ENCODE measurements at regions not wholly inside any gene's neighbourhood (a gene's known extent, or its start where the extent isn't known, plus 50 kb on each side); places are given as distances from the start of the nearest gene placed in this dataset.
"Not testable (repeated sequence)": the region's sequence is repeated elsewhere in the genome, so short reads cannot be mapped to it uniquely, and the experiment has no call there.

- not testable (repeated sequence) for H3K9me3 ChIP-seq (replicated peaks in 1 of 2; ENCODE audit: control insufficient read depth in 2 of 2, insufficient read depth in 1 of 2, low read depth in 1 of 2, low read length in 2 of 2); H2BK12ac ChIP-seq (ENCODE audit: low read length); H2BK120ac ChIP-seq (ENCODE audit: low read depth, low read length); H2BK15ac ChIP-seq (ENCODE audit: low read length); H3K4ac ChIP-seq (ENCODE audit: low read length); H3K79me1 ChIP-seq (ENCODE audit: low read depth, low read length); H2AFZ ChIP-seq (ENCODE audit: low read length); H4K91ac ChIP-seq (ENCODE audit: low read depth, low read length, poor library complexity); H3K4me2 ChIP-seq (ENCODE audit: insufficient read depth, low read length, poor library complexity, severe bottlenecking); H3K36me3 ChIP-seq (replicated peaks in 1 of 2; ENCODE audit: control insufficient read depth in 2 of 2, insufficient read depth in 2 of 2, low read length in 2 of 2); H3K27ac ChIP-seq (replicated peaks; ENCODE audit: low read length); H4K8ac ChIP-seq (ENCODE audit: low read depth, low read length); H2AK5ac ChIP-seq (ENCODE audit: low read depth, low read length); H3K4me3 ChIP-seq (ENCODE audit: low read length in 2 of 2); H3K9ac ChIP-seq (ENCODE audit: low read depth, low read length, poor library complexity); H3K4me1 ChIP-seq (ENCODE audit: control insufficient read depth in 2 of 2, insufficient read depth in 1 of 2, low read depth in 1 of 2, low read length in 2 of 2); H3K18ac ChIP-seq (ENCODE audit: low read length); H3K23ac ChIP-seq (ENCODE audit: low read depth, low read length, poor library complexity); H2BK5ac ChIP-seq (ENCODE audit: low read length); H3K27me3 ChIP-seq (ENCODE audit: control insufficient read depth in 3 of 3, insufficient read depth in 3 of 3, low read depth in 1 of 3, low read length in 3 of 3); DNase-seq (ENCODE audit: low spot score); H3K14ac ChIP-seq (ENCODE audit: low read length)
- no CpG with 5 or more reads among the region's 6 CpGs for WGBS, 2 donors (ENCODE audit: extremely low coverage in 2 of 2, insufficient read length in 2 of 2, insufficient replicate concordance in 1 of 2)
Measured at GRCh38 chr18:4753151-4753550, 298.0 kb upstream of the DLGAP1 start.

GRCh38 chr18:4751523-4751922 is 296.4 kb upstream of the DLGAP1 start:
- Histone ChIP-seq H2BK5ac (ENCODE audit: low read length) (no peak overlapping the region), H4K91ac (ENCODE audit: low read depth, low read length, poor library complexity) (no peak overlapping the region), H3K18ac (ENCODE audit: low read length) (no peak overlapping the region), H2BK120ac (ENCODE audit: low read depth, low read length) (no peak overlapping the region), H3K4ac (ENCODE audit: low read length) (no peak overlapping the region), H3K9me3 (replicated peaks in 1 of 2; ENCODE audit: control insufficient read depth in 2 of 2, insufficient read depth in 1 of 2, low read depth in 1 of 2, low read length in 2 of 2) (no peaks in the 10 kb centered on the region), H2AFZ (ENCODE audit: low read length) (no peak overlapping the region), H2AK5ac (ENCODE audit: low read depth, low read length) (no peak overlapping the region), H3K27me3 (ENCODE audit: control insufficient read depth in 3 of 3, insufficient read depth in 3 of 3, low read depth in 1 of 3, low read length in 3 of 3) (no peaks in the 10 kb centered on the region), H2BK15ac (ENCODE audit: low read length) (no peak overlapping the region), H3K27ac (replicated peaks; ENCODE audit: low read length) (no peak overlapping the region), H3K4me3 (ENCODE audit: low read length in 2 of 2) (no peak overlapping the region), H4K8ac (ENCODE audit: low read depth, low read length) (no peak overlapping the region), H3K14ac (ENCODE audit: low read length) (no peak overlapping the region), H3K9ac (ENCODE audit: low read depth, low read length, poor library complexity) (no peak overlapping the region), H2BK12ac (ENCODE audit: low read length) (no peak overlapping the region), H3K23ac (ENCODE audit: low read depth, low read length, poor library complexity) (no peak overlapping the region), H3K36me3 (replicated peaks in 1 of 2; ENCODE audit: control insufficient read depth in 2 of 2, insufficient read depth in 2 of 2, low read length in 2 of 2) (no peaks in the 10 kb centered on the region), H3K4me2 (ENCODE audit: insufficient read depth, low read length, poor library complexity, severe bottlenecking) (no peak overlapping the region), H3K79me1 (ENCODE audit: low read depth, low read length) (no peaks in the 10 kb centered on the region), H3K4me1 (ENCODE audit: control insufficient read depth in 2 of 2, insufficient read depth in 1 of 2, low read depth in 1 of 2, low read length in 2 of 2) (no peaks in the 10 kb centered on the region)
- no CpG with 5 or more reads among the region's 3 CpGs for WGBS, 2 donors (ENCODE audit: extremely low coverage in 2 of 2, insufficient read length in 2 of 2, insufficient replicate concordance in 1 of 2)
- DNase-seq (ENCODE audit: low spot score): no peak

- Histone ChIP-seq H2BK5ac (ENCODE audit: low read length) (no peak overlapping the region), H4K91ac (ENCODE audit: low read depth, low read length, poor library complexity) (no peak overlapping the region), H2AK5ac (ENCODE audit: low read depth, low read length) (no peak overlapping the region), H3K36me3 (replicated peaks in 1 of 2; ENCODE audit: control insufficient read depth in 2 of 2, insufficient read depth in 2 of 2, low read length in 2 of 2) (no peaks in the 10 kb centered on the region), H3K27me3 (ENCODE audit: control insufficient read depth in 3 of 3, insufficient read depth in 3 of 3, low read depth in 1 of 3, low read length in 3 of 3) (no peaks in the 10 kb centered on the region), H2BK12ac (ENCODE audit: low read length) (no peak overlapping the region), H3K9me3 (replicated peaks in 1 of 2; ENCODE audit: control insufficient read depth in 2 of 2, insufficient read depth in 1 of 2, low read depth in 1 of 2, low read length in 2 of 2) (no peaks in the 10 kb centered on the region), H2BK15ac (ENCODE audit: low read length) (no peak overlapping the region), H3K9ac (ENCODE audit: low read depth, low read length, poor library complexity) (no peak overlapping the region), H3K4me3 (ENCODE audit: low read length in 2 of 2) (no peak overlapping the region), H3K14ac (ENCODE audit: low read length) (no peak overlapping the region), H2BK120ac (ENCODE audit: low read depth, low read length) (no peak overlapping the region), H3K4me1 (ENCODE audit: control insufficient read depth in 2 of 2, insufficient read depth in 1 of 2, low read depth in 1 of 2, low read length in 2 of 2) (no peaks in the 10 kb centered on the region), H3K27ac (replicated peaks; ENCODE audit: low read length) (no peak overlapping the region), H3K18ac (ENCODE audit: low read length) (no peak overlapping the region), H3K4ac (ENCODE audit: low read length) (no peak overlapping the region), H2AFZ (ENCODE audit: low read length) (no peak overlapping the region), H4K8ac (ENCODE audit: low read depth, low read length) (no peak overlapping the region), H3K4me2 (ENCODE audit: insufficient read depth, low read length, poor library complexity, severe bottlenecking) (no peak overlapping the region), H3K23ac (ENCODE audit: low read depth, low read length, poor library complexity) (no peak overlapping the region), H3K79me1 (ENCODE audit: low read depth, low read length) (no peaks in the 10 kb centered on the region)
- no CpG with 5 or more reads among the region's 8 CpGs for whole genome bisulfite sequencing, 2 donors (ENCODE audit: extremely low coverage in 2 of 2, insufficient read length in 2 of 2, insufficient replicate concordance in 1 of 2)
- DNase-seq (ENCODE audit: low spot score): no peak
Measured at GRCh38 chr18:4750393-4751346, 295.6 kb upstream of the DLGAP1 start.

- no peaks in the 10 kb centered on the region for H3K79me1 ChIP-seq (ENCODE audit: low read depth, low read length)
- H3K4me2 ChIP-seq (ENCODE audit: insufficient read depth, low read length, poor library complexity, severe bottlenecking): no peak overlapping the region
- H3K4me3 ChIP-seq (ENCODE audit: low read length in 2 of 2): no peak overlapping the region
- no peak overlapping the region for H3K18ac ChIP-seq (ENCODE audit: low read length)
- H2BK120ac ChIP-seq (ENCODE audit: low read depth, low read length): no peak overlapping the region
- no peak overlapping the region for H3K9ac ChIP-seq (ENCODE audit: low read depth, low read length, poor library complexity)
- H2BK15ac ChIP-seq (ENCODE audit: low read length): no peak overlapping the region
- H3K27ac ChIP-seq (replicated peaks; ENCODE audit: low read length): no peak overlapping the region
- no peak overlapping the region for H4K91ac ChIP-seq (ENCODE audit: low read depth, low read length, poor library complexity)
- no peaks in the 10 kb centered on the region for H3K27me3 ChIP-seq (ENCODE audit: control insufficient read depth in 3 of 3, insufficient read depth in 3 of 3, low read depth in 1 of 3, low read length in 3 of 3)
- H2BK5ac ChIP-seq (ENCODE audit: low read length): no peak overlapping the region
- H3K36me3 ChIP-seq (replicated peaks in 1 of 2; ENCODE audit: control insufficient read depth in 2 of 2, insufficient read depth in 2 of 2, low read length in 2 of 2): no peaks in the 10 kb centered on the region
- no peak overlapping the region for H2AK5ac ChIP-seq (ENCODE audit: low read depth, low read length)
- H4K8ac ChIP-seq (ENCODE audit: low read depth, low read length): no peak overlapping the region
- H2BK12ac ChIP-seq (ENCODE audit: low read length): no peak overlapping the region
- WGBS, 2 donors (ENCODE audit: extremely low coverage in 2 of 2, insufficient read length in 2 of 2, insufficient replicate concordance in 1 of 2): no CpG with 5 or more reads among the region's 5 CpGs
- no peaks in the 10 kb centered on the region for H3K4me1 ChIP-seq (ENCODE audit: control insufficient read depth in 2 of 2, insufficient read depth in 1 of 2, low read depth in 1 of 2, low read length in 2 of 2)
- H3K9me3 ChIP-seq (replicated peaks in 1 of 2; ENCODE audit: control insufficient read depth in 2 of 2, insufficient read depth in 1 of 2, low read depth in 1 of 2, low read length in 2 of 2): peaks cover 0 to 1% of the 10 kb centered on the region in 2 donors
- H2AFZ ChIP-seq (ENCODE audit: low read length): no peak overlapping the region
- no peak overlapping the region for H3K23ac ChIP-seq (ENCODE audit: low read depth, low read length, poor library complexity)
- no peak for DNase-seq (ENCODE audit: low spot score)
- no peak overlapping the region for H3K14ac ChIP-seq (ENCODE audit: low read length)
- no peak overlapping the region for H3K4ac ChIP-seq (ENCODE audit: low read length)
Measured at GRCh38 chr18:4748975-4749374, 293.9 kb upstream of the DLGAP1 start.

Data from neuronal stem cell (in vitro differentiated cells).